SK-N-MC (cell line): ENCODE measurements at regions not wholly inside any gene's neighbourhood (a gene's known extent, or its start where the extent isn't known, plus 50 kb on each side); places are given as distances from the start of the nearest gene placed in this dataset.

Experiments
- EZH2 ChIP-seq: fragments of 200-600 bp; sonication (generic); IDR thresholded peaks from one replicate; pipeline ENCODE4 v1.6.1; 2017; ENCODE audit warnings: antibody characterized with exemption
- POLR2AphosphoS5 ChIP-seq: IDR thresholded peaks from 2 replicates; pipeline ENCODE4 v1.6.1; 2012; ENCODE audit warnings: mild to moderate bottlenecking, low read depth, low read length, borderline replicate concordance

DNA sequence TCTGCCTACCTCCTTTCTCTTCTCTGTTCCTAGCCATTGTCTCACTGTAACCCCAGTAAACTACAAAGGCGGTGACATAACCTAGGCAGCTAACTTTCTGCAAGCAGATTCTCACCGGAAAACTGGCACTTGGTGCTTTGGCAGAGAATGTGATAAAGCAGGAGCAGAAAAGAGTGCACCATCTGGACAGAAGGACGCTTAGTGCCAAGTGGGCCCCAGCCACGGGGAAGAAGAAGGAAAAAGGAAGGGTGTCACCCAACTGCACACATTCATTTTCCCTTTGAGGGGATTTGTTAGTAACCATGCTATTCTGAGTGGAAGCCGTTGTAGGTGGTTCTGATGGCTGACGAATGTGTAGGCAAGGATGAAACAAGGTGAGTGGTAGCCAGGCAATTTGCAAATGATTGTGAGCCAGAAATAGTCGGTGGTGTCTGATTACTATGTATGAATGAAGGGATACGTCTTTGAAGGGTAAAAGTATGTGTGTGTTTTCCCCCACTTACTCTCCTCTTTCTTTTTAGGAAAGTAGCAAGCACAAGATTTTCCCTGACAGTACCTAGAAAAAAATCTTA is 148.3 kb upstream of the STXBP5 start:
- TF ChIP-seq POLR2AphosphoS5 (no peak), EZH2 (no peak)
